ENCODE measurements at regions not wholly inside any gene's neighbourhood (a gene's known extent, or its start where the extent isn't known, plus 50 kb on each side); places are given as distances from the start of the nearest gene placed in this dataset.

DNA sequence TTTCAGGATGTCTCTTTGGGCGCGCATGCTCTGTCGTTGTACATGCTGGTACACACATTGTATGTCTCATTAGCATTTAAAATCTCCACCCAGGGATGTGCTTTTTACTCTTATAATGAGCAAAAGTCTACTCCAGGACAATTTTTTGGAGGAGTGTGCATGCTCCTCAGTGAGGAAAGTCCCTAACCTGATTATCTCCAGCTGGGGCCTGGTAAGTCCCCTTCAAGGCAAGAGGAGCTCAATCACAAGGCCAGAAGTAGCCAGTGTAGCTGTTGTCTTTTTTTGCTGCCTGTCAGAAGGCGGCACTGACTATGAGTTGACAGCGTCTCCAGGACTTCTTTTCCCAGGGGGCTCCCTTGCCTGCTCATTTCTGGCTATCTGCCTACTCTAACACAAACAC, 218.3 kb upstream of the CNTN1 start:
- TF ChIP-seq, protein P1, sequence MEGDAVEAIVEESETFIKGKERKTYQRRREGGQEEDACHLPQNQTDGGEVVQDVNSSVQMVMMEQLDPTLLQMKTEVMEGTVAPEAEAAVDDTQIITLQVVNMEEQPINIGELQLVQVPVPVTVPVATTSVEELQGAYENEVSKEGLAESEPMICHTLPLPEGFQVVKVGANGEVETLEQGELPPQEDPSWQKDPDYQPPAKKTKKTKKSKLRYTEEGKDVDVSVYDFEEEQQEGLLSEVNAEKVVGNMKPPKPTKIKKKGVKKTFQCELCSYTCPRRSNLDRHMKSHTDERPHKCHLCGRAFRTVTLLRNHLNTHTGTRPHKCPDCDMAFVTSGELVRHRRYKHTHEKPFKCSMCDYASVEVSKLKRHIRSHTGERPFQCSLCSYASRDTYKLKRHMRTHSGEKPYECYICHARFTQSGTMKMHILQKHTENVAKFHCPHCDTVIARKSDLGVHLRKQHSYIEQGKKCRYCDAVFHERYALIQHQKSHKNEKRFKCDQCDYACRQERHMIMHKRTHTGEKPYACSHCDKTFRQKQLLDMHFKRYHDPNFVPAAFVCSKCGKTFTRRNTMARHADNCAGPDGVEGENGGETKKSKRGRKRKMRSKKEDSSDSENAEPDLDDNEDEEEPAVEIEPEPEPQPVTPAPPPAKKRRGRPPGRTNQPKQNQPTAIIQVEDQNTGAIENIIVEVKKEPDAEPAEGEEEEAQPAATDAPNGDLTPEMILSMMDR (IDR thresholded peaks at IDR 0.05), result no peak
- intact Hi-C loops (cut with DNase I), result no loop called here
- DNase-seq, result no peak

DNA sequence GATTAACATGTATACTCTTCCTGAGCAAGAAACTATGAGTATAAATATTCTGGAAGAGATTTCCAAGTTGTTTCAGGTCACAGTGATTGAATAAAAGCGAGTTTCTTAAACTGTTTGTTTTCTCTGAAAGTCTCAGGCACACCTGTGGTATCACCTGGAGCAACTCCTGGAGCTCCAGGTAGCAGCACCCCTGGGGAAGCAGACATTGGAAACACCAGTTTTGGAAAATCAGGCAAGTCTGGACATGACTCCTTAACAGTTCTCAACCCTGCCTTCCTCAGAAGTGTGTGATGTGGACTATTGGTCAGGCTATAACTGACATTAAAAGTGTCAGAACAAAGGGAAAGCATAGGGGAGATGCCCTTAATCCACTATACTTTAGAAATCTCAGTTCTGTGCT, 217.6 kb upstream of the CNTN1 start:
- TF ChIP-seq, protein P1 (IDR thresholded peaks at IDR 0.05), result no peak
- Histone ChIP-seq H3K9me3 (no peaks in the 10 kb centered on the region), H3K4me1 (no peaks in the 10 kb centered on the region), H3K27ac (no peak overlapping the region), H3K27me3 (no peaks in the 10 kb centered on the region), H3K4me3 (no peak overlapping the region), H3K36me3 (no peaks in the 10 kb centered on the region)
- intact Hi-C loops (cut with DNase I), result no loop called here
- ATAC-seq, result no peak
- DNase-seq, result no peak

More for the DNA sequence above, 218.3 kb upstream of the CNTN1 start:
- Histone ChIP-seq H3K9me3 (no peaks in the 10 kb centered on the region), H3K4me1 (no peaks in the 10 kb centered on the region), H3K27me3 (no peaks in the 10 kb centered on the region), H3K36me3 (no peaks in the 10 kb centered on the region), H3K4me3 (no peak overlapping the region), H3K27ac (no peak overlapping the region)
- ATAC-seq, result no peak

DNA sequence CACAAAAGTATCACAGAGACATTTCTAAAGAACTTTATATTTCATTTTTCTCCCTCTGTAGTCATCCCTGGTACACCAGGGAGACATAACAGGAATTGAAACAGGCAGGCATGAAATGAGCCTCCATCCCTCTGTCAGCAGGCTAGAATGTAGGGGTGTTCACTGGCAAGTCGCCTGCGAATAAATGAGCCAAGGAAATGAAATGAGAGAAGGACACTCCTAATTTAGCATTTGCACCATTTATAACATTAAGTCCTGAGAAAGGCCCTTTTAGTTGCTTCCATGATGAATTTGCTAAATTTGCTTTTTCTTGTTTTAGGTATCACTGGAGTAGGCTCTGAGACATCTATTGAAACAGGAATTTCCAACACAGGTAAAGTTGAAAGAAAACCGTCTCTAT, 192.4 kb upstream of the CNTN1 start:
- DNase-seq (no peak), ATAC-seq (no peak)
- Histone ChIP-seq H3K4me1 (no peaks in the 10 kb centered on the region), H3K36me3 (no peaks in the 10 kb centered on the region), H3K4me3 (no peak overlapping the region), H3K27me3 (no peaks in the 10 kb centered on the region), H3K27ac (no peak overlapping the region), H3K9me3 (no peaks in the 10 kb centered on the region)
- intact Hi-C loops (cut with DNase I), result no loop called here
- TF ChIP-seq, protein P1 (IDR thresholded peaks at IDR 0.05), result no peak

- TF ChIP-seq, protein P1 (IDR thresholded peaks at IDR 0.05), result no peak
- intact Hi-C loops (cut with DNase I), result no loop called here
- ATAC-seq, result no peak
Observed at GRCh38 chr12:40502322-40502721, 189.9 kb upstream of the CNTN1 start.

GRCh38 chr12:40505327-40505726, 186.9 kb upstream of the CNTN1 start:
- Histone ChIP-seq H3K9me3 (no peaks in the 10 kb centered on the region), H3K27ac (no peak overlapping the region), H3K4me3 (no peak overlapping the region), H3K36me3 (no peaks in the 10 kb centered on the region), H3K4me1 (no peaks in the 10 kb centered on the region), H3K27me3 (no peaks in the 10 kb centered on the region)
- ATAC-seq (no peak), DNase-seq (no peak)
- intact Hi-C loops (cut with DNase I), result no loop called here
- TF ChIP-seq, protein P1 (IDR thresholded peaks at IDR 0.05), result no peak

More at GRCh38 chr12:40502322-40502721, 189.9 kb upstream of the CNTN1 start:
- H3K4me1 ChIP-seq, result no peaks in the 10 kb centered on the region
- no peak for DNase-seq
- H3K36me3 ChIP-seq, result no peaks in the 10 kb centered on the region
- no peak overlapping the region for H3K27ac ChIP-seq
- no peaks in the 10 kb centered on the region for H3K9me3 ChIP-seq
- no peaks in the 10 kb centered on the region for H3K27me3 ChIP-seq
- no peak overlapping the region for H3K4me3 ChIP-seq

GRCh38 chr12:40508421-40508820, 183.8 kb upstream of the CNTN1 start:
- DNase-seq (no peak), ATAC-seq (no peak)
- no peaks in the 10 kb centered on the region for H3K4me1 ChIP-seq
- no peaks in the 10 kb centered on the region for H3K36me3 ChIP-seq
- no peak overlapping the region for H3K4me3 ChIP-seq
- TF ChIP-seq, protein P1 (IDR thresholded peaks at IDR 0.05), result no peak
- intact Hi-C loops (cut with DNase I), result no loop called here
- H3K27me3 ChIP-seq, result no peaks in the 10 kb centered on the region
- no peaks in the 10 kb centered on the region for H3K9me3 ChIP-seq
- no peak overlapping the region for H3K27ac ChIP-seq
